Liver (tissue), 8 donors: ENCODE measurements at regions not wholly inside any gene's neighbourhood (a gene's known extent, or its start where the extent isn't known, plus 50 kb on each side); places are given as distances from the start of the nearest gene placed in this dataset.
A peak's percentile ranks its signal among the peaks of the same experiment; 100 is the strongest.

Source experiments
- DNase-seq: peaks from one replicate; pipeline ENCODE4 v3.0.0-alpha.2; 2017; ENCODE audit warnings: low spot score
- H3K27ac ChIP-seq, 2 donors: one replicate each; pipeline ENCODE4 v1.7.0; 2013; ENCODE audit warnings: inconsistent platforms in 2 of 2, low read length in 2 of 2, control low read depth in 1 of 2, low read depth in 1 of 2, mild to moderate bottlenecking in 1 of 2
- H3K27me3 ChIP-seq, 4 donors: one replicate each; pipeline versions ENCODE4 v1.6.1 to v1.7.0; 2013; ENCODE audit warnings: low read length in 3 of 4, inconsistent platforms in 1 of 4, mild to moderate bottlenecking in 1 of 4, moderate library complexity in 1 of 4; ENCODE audit not compliant: control insufficient read depth in 4 of 4, insufficient read depth in 4 of 4
- H3K36me3 ChIP-seq, 4 donors: one replicate each; pipeline versions ENCODE4 v1.6.1 to v1.7.0; 2013; ENCODE audit warnings: low read length in 3 of 4, mild to moderate bottlenecking in 3 of 4, low read depth in 1 of 4, moderate library complexity in 1 of 4; ENCODE audit not compliant: control insufficient read depth in 4 of 4, insufficient read depth in 3 of 4
- H3K4me1 ChIP-seq, 4 donors: one replicate each; pipeline versions ENCODE4 v1.6.1 to v1.7.0; 2013; ENCODE audit warnings: low read length in 3 of 4, mild to moderate bottlenecking in 3 of 4, moderate library complexity in 1 of 4; ENCODE audit not compliant: control insufficient read depth in 4 of 4, insufficient read depth in 4 of 4
- H3K4me3 ChIP-seq, 3 donors: one replicate each; pipeline versions ENCODE4 v1.6.1 to v1.7.0; 2013; ENCODE audit warnings: low read length in 3 of 3, control low read depth in 1 of 3, low read depth in 1 of 3, mild to moderate bottlenecking in 1 of 3
- H3K9ac ChIP-seq, 2 donors: one replicate each; pipeline ENCODE4 v1.7.0; 2013; ENCODE audit warnings: low read length in 2 of 2, mild to moderate bottlenecking in 2 of 2, moderate library complexity in 2 of 2, control low read depth in 1 of 2, low read depth in 1 of 2
- H3K9me3 ChIP-seq, 4 donors: one replicate each; pipeline versions ENCODE4 v1.6.1 to v1.7.0; 2013; ENCODE audit warnings: low read length in 3 of 4; ENCODE audit not compliant: control insufficient read depth in 4 of 4
- EGR1 ChIP-seq, 2 donors: IDR thresholded peaks; 2 replicates each; pipeline ENCODE4 v1.6.1; 2016 to 2018; ENCODE audit warnings: antibody characterized with exemption in 2 of 2, low read depth in 2 of 2
- FOXA1 ChIP-seq: IDR thresholded peaks from 2 replicates; pipeline ENCODE4 v1.6.1; 2016; ENCODE audit warnings: antibody characterized with exemption
- FOXA2 ChIP-seq: IDR thresholded peaks from 2 replicates; pipeline ENCODE4 v1.6.1; 2016; ENCODE audit warnings: antibody characterized with exemption
- GABPA ChIP-seq, 2 donors: IDR thresholded peaks in 1 of 2; conservative IDR thresholded peaks in 1 of 2; 2 replicates each; pipeline ENCODE4 v1.6.1; 2016; ENCODE audit warnings: antibody characterized with exemption in 2 of 2, mild to moderate bottlenecking in 1 of 2, moderate library complexity in 1 of 2
- HNF4A ChIP-seq, 2 donors: conservative IDR thresholded peaks; 2 replicates each; pipeline ENCODE4 v1.6.1; 2016; ENCODE audit warnings: antibody characterized with exemption in 2 of 2, mild to moderate bottlenecking in 2 of 2
- HNF4G ChIP-seq: IDR thresholded peaks from 2 replicates; pipeline ENCODE4 v1.6.1; 2016; ENCODE audit warnings: antibody characterized with exemption
- JUND ChIP-seq, 2 donors: IDR thresholded peaks; 2 replicates each; pipeline ENCODE4 v1.6.1; 2016; ENCODE audit warnings: antibody characterized with exemption in 2 of 2
- NR2F2 ChIP-seq: IDR thresholded peaks from 2 replicates; pipeline ENCODE4 v1.6.1; 2016; ENCODE audit warnings: antibody characterized with exemption
- RAD21 ChIP-seq, 2 donors: IDR thresholded peaks; 2 replicates each; pipeline ENCODE4 v1.6.1; 2016; ENCODE audit warnings: antibody characterized with exemption in 2 of 2, mild to moderate bottlenecking in 2 of 2
- RXRA ChIP-seq, 2 donors: IDR thresholded peaks; 2 replicates each; pipeline ENCODE4 v1.6.1; 2017 to 2018; ENCODE audit warnings: antibody characterized with exemption in 2 of 2, mild to moderate bottlenecking in 1 of 2
- SP1 ChIP-seq: IDR thresholded peaks from 2 replicates; pipeline ENCODE4 v1.6.1; 2018; ENCODE audit warnings: antibody characterized with exemption, mild to moderate bottlenecking
- TAF1 ChIP-seq: conservative IDR thresholded peaks from 2 replicates; pipeline ENCODE4 v1.6.1; 2016; ENCODE audit warnings: antibody characterized with exemption, mild to moderate bottlenecking
- YY1 ChIP-seq: IDR thresholded peaks from 2 replicates; pipeline ENCODE4 v1.6.1; 2016; ENCODE audit warnings: antibody characterized with exemption, mild to moderate bottlenecking
- WGBS: extraction: QIAGEN DNeasy Blood & Tissue Kit; methylation state at CpG from one replicate; pipeline ENCODE4 v1.1.7; 2013; 5-methylcytosine and 5-hydroxymethylcytosine counted together
- TF ChIP-seq, protein P1 (sequence below): IDR thresholded peaks from 2 replicates; pipeline ENCODE4 v1.6.1; 2016; ENCODE audit warnings: antibody characterized with exemption
- TF ChIP-seq, protein P2 (sequence below): fragments of 150-350 bp; IDR thresholded peaks from 2 replicates; pipeline ENCODE4 v1.5.1; 2017; ENCODE audit warnings: improper control_type of control experiment, low read depth, low read length; ENCODE audit not compliant: missing input control
- TF ChIP-seq, protein P3 (sequence below): IDR thresholded peaks from 2 replicates; pipeline ENCODE4 v1.6.1; 2016; ENCODE audit warnings: antibody characterized with exemption
- TF ChIP-seq, protein P4 (sequence below): IDR thresholded peaks from 2 replicates; pipeline ENCODE4 v1.6.1; 2016; ENCODE audit warnings: antibody characterized with exemption, mild to moderate bottlenecking
- TF ChIP-seq, protein P5 (sequence below): IDR thresholded peaks from 2 replicates; pipeline ENCODE4 v1.6.1; 2016; ENCODE audit warnings: antibody characterized with exemption
- donor health status: healthy.
- donor health status: healthy.
- donor health status: healthy.
- donor health status: healthy.
- donor health status: healthy.

DNA sequence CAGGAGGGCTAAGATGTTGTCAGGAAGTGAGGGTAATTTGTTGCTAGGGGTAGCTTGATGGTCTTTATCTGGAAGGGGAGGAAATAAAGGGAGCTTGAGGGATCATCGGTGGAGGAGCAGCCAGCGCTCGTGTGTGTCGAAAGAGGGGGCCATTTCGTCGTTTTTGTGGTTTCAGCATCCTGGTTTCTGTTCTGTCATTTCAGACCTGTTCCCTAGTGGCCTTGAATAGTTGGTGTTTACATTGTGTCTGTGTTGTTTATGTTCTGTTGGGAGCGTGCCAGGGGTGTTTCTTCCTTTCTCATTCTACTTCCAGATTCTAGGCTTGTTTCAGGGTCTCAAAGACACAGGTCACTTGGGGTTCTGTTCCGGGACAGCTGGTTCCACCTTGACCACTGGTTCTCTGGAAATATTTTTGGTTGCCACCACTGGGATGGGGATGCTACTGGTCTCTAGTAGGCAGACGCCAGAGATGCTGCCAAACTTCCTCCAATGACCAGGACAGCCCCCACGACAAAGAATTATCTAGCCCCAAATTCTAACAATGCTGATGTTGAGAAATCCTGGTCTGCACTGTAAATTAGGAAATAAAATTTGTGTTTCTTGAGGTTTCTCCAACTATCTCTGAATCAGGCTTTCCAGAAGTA, 113.9 kb upstream of the NAA20 start (continued):
- TF ChIP-seq SP1 (no peak), RAD21 (IDR thresholded peaks at IDR 0.05) (peak; percentile 61 to 70), YY1 (no peak)
- TF ChIP-seq, protein P1, sequence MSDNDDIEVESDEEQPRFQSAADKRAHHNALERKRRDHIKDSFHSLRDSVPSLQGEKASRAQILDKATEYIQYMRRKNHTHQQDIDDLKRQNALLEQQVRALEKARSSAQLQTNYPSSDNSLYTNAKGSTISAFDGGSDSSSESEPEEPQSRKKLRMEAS, result no peak

DNA sequence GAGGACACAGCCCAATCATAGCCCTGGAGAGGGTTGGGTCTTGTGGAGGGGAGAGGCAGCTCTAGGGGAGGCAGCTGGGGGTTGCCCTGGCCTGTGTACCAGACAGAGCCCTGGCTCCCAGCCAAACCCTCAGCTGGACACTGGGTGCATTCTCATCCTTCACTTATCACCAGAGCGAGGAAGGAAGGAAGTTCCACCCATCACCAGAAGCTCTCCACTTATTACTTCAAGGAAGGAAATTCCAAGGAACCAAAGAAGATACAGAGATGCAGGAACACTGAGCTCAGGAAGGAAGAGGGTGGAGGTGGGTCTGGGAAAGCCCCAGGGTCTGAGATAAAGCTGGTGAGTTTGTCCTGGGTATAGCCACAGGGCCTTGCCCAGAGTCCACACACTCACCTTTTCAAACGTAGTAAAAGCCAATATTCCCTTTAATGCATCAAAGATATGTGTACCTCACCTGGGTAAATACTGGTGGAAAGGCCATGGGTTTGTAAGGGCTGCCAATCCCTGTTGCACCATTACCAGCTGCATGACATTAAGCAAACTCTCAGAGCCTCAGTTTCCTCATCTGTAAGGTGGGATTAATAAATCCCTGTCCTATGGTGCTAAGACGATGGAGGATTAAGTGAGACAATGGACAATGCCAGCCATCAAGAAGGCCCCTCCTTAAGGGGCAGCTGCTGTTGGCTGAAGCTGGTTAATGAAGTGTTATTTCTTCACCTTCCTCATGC, 109.7 kb upstream of the NAA20 start:
- no peak for TF ChIP-seq EGR1 (IDR thresholded peaks at IDR 0.05; ENCODE audit: low read depth in 2 of 2)
- TF ChIP-seq NR2F2, result peak; percentile 77
- H3K27ac ChIP-seq, result no peak overlapping the region
- no peak overlapping the region for H3K9ac ChIP-seq
- no peaks in the 10 kb centered on the region for H3K36me3 ChIP-seq
- H3K4me1 ChIP-seq, result peaks cover 0 to 2% (median 0%) of the 10 kb centered on the region in 4 donors
- DNase-seq, result no peak
- H3K4me3 ChIP-seq, result no peak overlapping the region
- no peaks in the 10 kb centered on the region for H3K9me3 ChIP-seq
- 83% methylated on average over 3 of the region's 3 CpGs for WGBS
- H3K27me3 ChIP-seq, result no peaks in the 10 kb centered on the region

DNA sequence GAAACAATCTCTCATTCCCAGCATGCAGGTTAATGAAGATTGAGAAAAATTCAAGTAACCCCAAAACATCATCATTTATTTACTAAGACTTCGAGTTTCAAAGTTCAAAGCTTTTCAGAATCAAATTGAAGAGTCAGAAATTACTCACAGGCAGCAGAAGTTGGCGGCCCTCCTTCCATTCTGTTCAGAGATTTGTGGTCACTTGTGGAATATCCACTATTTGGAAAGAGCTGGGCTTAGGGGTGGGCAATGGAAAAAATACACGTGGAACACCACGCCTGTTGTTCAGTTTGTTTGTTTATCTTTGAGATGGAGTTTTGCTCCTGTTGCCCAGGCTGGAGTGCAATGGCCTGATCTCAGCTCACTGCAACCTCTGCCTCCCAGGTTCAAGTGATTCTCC, 108.6 kb upstream of the NAA20 start:
- no peak for DNase-seq
- no peaks in the 10 kb centered on the region for H3K36me3 ChIP-seq
- no peaks in the 10 kb centered on the region for H3K4me1 ChIP-seq
- H3K9me3 ChIP-seq, result no peaks in the 10 kb centered on the region
- 86% methylated on average over 4 of the region's 4 CpGs for WGBS
- H3K27ac ChIP-seq, result no peak overlapping the region
- H3K9ac ChIP-seq, result no peak overlapping the region
- no peak for TF ChIP-seq RAD21 (IDR thresholded peaks at IDR 0.05)
- no peak for TF ChIP-seq YY1
- TF ChIP-seq NR2F2, result no peak
- TF ChIP-seq JUND (IDR thresholded peaks at IDR 0.05), result no peak
- TF ChIP-seq, protein P1, result no peak
- TF ChIP-seq, protein P2, sequence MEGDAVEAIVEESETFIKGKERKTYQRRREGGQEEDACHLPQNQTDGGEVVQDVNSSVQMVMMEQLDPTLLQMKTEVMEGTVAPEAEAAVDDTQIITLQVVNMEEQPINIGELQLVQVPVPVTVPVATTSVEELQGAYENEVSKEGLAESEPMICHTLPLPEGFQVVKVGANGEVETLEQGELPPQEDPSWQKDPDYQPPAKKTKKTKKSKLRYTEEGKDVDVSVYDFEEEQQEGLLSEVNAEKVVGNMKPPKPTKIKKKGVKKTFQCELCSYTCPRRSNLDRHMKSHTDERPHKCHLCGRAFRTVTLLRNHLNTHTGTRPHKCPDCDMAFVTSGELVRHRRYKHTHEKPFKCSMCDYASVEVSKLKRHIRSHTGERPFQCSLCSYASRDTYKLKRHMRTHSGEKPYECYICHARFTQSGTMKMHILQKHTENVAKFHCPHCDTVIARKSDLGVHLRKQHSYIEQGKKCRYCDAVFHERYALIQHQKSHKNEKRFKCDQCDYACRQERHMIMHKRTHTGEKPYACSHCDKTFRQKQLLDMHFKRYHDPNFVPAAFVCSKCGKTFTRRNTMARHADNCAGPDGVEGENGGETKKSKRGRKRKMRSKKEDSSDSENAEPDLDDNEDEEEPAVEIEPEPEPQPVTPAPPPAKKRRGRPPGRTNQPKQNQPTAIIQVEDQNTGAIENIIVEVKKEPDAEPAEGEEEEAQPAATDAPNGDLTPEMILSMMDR, result no peak
- no peak for TF ChIP-seq TAF1
- no peak for TF ChIP-seq HNF4A (conservative IDR thresholded peaks at IDR 0.05)
- no peak for TF ChIP-seq SP1
- TF ChIP-seq EGR1 (IDR thresholded peaks at IDR 0.05; ENCODE audit: low read depth in 2 of 2), result no peak
- TF ChIP-seq, protein P3, sequence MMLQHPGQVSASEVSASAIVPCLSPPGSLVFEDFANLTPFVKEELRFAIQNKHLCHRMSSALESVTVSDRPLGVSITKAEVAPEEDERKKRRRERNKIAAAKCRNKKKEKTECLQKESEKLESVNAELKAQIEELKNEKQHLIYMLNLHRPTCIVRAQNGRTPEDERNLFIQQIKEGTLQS, result no peak
- TF ChIP-seq, protein P4, sequence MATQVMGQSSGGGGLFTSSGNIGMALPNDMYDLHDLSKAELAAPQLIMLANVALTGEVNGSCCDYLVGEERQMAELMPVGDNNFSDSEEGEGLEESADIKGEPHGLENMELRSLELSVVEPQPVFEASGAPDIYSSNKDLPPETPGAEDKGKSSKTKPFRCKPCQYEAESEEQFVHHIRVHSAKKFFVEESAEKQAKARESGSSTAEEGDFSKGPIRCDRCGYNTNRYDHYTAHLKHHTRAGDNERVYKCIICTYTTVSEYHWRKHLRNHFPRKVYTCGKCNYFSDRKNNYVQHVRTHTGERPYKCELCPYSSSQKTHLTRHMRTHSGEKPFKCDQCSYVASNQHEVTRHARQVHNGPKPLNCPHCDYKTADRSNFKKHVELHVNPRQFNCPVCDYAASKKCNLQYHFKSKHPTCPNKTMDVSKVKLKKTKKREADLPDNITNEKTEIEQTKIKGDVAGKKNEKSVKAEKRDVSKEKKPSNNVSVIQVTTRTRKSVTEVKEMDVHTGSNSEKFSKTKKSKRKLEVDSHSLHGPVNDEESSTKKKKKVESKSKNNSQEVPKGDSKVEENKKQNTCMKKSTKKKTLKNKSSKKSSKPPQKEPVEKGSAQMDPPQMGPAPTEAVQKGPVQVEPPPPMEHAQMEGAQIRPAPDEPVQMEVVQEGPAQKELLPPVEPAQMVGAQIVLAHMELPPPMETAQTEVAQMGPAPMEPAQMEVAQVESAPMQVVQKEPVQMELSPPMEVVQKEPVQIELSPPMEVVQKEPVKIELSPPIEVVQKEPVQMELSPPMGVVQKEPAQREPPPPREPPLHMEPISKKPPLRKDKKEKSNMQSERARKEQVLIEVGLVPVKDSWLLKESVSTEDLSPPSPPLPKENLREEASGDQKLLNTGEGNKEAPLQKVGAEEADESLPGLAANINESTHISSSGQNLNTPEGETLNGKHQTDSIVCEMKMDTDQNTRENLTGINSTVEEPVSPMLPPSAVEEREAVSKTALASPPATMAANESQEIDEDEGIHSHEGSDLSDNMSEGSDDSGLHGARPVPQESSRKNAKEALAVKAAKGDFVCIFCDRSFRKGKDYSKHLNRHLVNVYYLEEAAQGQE, result no peak
- TF ChIP-seq, protein P5, sequence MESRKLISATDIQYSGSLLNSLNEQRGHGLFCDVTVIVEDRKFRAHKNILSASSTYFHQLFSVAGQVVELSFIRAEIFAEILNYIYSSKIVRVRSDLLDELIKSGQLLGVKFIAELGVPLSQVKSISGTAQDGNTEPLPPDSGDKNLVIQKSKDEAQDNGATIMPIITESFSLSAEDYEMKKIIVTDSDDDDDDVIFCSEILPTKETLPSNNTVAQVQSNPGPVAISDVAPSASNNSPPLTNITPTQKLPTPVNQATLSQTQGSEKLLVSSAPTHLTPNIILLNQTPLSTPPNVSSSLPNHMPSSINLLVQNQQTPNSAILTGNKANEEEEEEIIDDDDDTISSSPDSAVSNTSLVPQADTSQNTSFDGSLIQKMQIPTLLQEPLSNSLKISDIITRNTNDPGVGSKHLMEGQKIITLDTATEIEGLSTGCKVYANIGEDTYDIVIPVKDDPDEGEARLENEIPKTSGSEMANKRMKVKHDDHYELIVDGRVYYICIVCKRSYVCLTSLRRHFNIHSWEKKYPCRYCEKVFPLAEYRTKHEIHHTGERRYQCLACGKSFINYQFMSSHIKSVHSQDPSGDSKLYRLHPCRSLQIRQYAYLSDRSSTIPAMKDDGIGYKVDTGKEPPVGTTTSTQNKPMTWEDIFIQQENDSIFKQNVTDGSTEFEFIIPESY, result no peak
- TF ChIP-seq RXRA (IDR thresholded peaks at IDR 0.05), result no peak
- no peak for TF ChIP-seq HNF4G
- no peak for TF ChIP-seq FOXA1
- no peak for TF ChIP-seq GABPA (IDR thresholded peaks at IDR 0.05 in 1 of 2, conservative IDR thresholded peaks at IDR 0.05 in 1 of 2)
- no peak for TF ChIP-seq FOXA2
- H3K4me3 ChIP-seq, result no peak overlapping the region
- H3K27me3 ChIP-seq, result no peaks in the 10 kb centered on the region
